Stomach (tissue), 8 donors: ENCODE measurements at regions not wholly inside any gene's neighbourhood (a gene's known extent, or its start where the extent isn't known, plus 50 kb on each side); places are given as distances from the start of the nearest gene placed in this dataset.

ENCODE experiments used
- DNase-seq, 2 donors: peaks; one replicate each; pipeline versions ENCODE4 v3.0.0 to v3.0.0-alpha.2; 2013 to 2019
- H3K27ac ChIP-seq, 5 donors: fragments of 200-600 bp in 4 of 5; sonication (generic) in 4 of 5; one replicate each; pipeline ENCODE4 v1.5.1; 2013 to 2019; ENCODE audit warnings: mild to moderate bottlenecking in 1 of 5, moderate library complexity in 1 of 5
- H3K27me3 ChIP-seq, 3 donors: fragments of 200-600 bp; sonication (generic); one replicate each; pipeline ENCODE4 v1.5.1; 2017 to 2019; ENCODE audit warnings: mixed run types in 1 of 3
- H3K36me3 ChIP-seq, 4 donors: fragments of 200-600 bp; sonication (generic); 1 replicate in 3 of 4; 2 replicates in 1 of 4; pipeline ENCODE4 v1.5.1; 2016 to 2019
- H3K4me1 ChIP-seq, 4 donors: fragments of 200-600 bp; sonication (generic); one replicate each; pipeline ENCODE4 v1.5.1; 2016 to 2019
- H3K4me3 ChIP-seq, 4 donors: fragments of 200-600 bp; sonication (generic) in 3 of 4; one replicate each; pipeline ENCODE4 v1.5.1; 2016 to 2019; ENCODE audit warnings: mild to moderate bottlenecking in 1 of 4
- H3K9me3 ChIP-seq, 4 donors: fragments of 200-600 bp; sonication (generic); one replicate each; pipeline ENCODE4 v1.5.1; 2016 to 2019
- CTCF ChIP-seq, 7 experiments: fragments of 450-650 bp in 4 of 7; fragments of 200-600 bp in 3 of 7; sonication (generic) in 3 of 7; IDR thresholded peaks; one replicate each; pipeline ENCODE4 v1.5.1; 2016 to 2019; ENCODE audit warnings: antibody characterized with exemption in 7 of 7, control low read depth in 2 of 7, mild to moderate bottlenecking in 1 of 7
- EP300 ChIP-seq: sonication (generic); formaldehyde crosslinking; IDR thresholded peaks from one replicate; pipeline ENCODE4 v1.6.1; 2017; ENCODE audit warnings: antibody characterized with exemption
- POLR2A ChIP-seq, 4 donors: fragments of 450-650 bp; IDR thresholded peaks; one replicate each; pipeline ENCODE4 v1.6.1; 2016; ENCODE audit warnings: antibody characterized with exemption in 4 of 4, control low read depth in 2 of 4, mild to moderate bottlenecking in 1 of 4, moderate library complexity in 1 of 4
- POLR2AphosphoS5 ChIP-seq, 3 donors: sonication (generic); formaldehyde crosslinking; IDR thresholded peaks; one replicate each; pipeline ENCODE4 v1.6.1; 2016; ENCODE audit warnings: antibody characterized with exemption in 3 of 3
- WGBS, 5 donors: extraction: QIAGEN DNeasy Blood & Tissue Kit in 3 of 5; methylation state at CpG; one replicate each; pipeline versions ENCODE4 v1.1.5 to v1.1.7; 2013 to 2018; 5-methylcytosine and 5-hydroxymethylcytosine counted together
- intact Hi-C: fragments of 100-400 bp; cut with DNase I; formaldehyde crosslinking; loops from one replicate; pipeline ENCODE4 v1.15.1; 2023; ENCODE audit warnings: low total_unique reads
- donor health status: healthy with polysubstance abuse.
- donor health status: Bipolar disorder and iron deficiency.
- donor health status: healthy.

DNA sequence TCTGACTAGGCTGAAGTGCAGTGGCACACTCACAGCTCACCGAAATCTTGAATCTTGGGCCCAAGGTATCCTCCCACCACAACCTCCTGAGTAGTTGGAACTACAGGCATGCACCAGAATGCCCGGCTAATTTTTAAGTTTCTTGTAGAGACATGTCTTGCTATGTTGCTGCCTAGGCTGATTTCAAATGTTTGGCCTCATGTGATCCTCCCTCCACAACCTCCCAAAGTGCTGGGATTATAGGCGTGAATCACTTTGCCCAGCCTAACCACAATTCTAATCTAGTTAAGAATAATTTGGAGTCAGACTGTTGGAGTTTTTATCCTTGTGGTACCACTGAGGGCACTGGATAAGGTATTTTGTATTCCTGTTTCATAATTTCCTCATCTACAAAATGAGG, 317.5 kb upstream of the AGA start:
- Histone ChIP-seq H3K9me3 (no peaks in the 10 kb centered on the region), H3K27me3 (no peaks in the 10 kb centered on the region), H3K4me3 (no peak overlapping the region), H3K4me1 (no peaks in the 10 kb centered on the region), H3K27ac (no peak overlapping the region), H3K36me3 (no peaks in the 10 kb centered on the region)
- intact Hi-C loops = no loop called here
- DNase-seq = no peak
- 92 to 96% (median 93%) methylated on average over 3 of the region's 3 CpGs for WGBS, 5 donors
- TF ChIP-seq EP300 (no peak), POLR2AphosphoS5 (IDR thresholded peaks at IDR 0.05) (no peak), CTCF (IDR thresholded peaks at IDR 0.05) (no peak), POLR2A (IDR thresholded peaks at IDR 0.05) (no peak)

DNA sequence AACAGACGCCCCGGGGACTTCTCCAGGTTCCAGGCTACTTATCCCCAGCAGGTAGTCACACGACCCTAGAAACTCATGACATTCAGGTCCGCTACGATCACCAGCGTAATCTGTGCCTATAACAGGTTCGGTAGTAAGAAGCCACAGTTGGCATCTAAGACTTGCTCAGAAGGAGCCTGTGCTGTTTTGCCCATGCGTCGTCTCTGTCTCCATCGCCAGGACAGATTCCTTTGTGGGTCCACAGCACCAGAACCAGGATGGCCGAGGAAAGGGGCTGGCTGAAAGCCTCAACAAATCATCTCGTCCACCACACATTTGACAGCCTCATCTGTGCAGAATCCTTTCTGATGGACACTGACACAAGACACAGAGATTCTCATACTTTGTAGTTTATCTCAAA, 319.5 kb upstream of the AGA start:
- intact Hi-C loops = no loop called here
- no peaks in the 10 kb centered on the region for H3K27me3 ChIP-seq
- no peaks in the 10 kb centered on the region for H3K9me3 ChIP-seq
- no peaks in the 10 kb centered on the region for H3K36me3 ChIP-seq
- H3K4me3 ChIP-seq = no peak overlapping the region
- H3K4me1 ChIP-seq = no peaks in the 10 kb centered on the region
- TF ChIP-seq POLR2A (IDR thresholded peaks at IDR 0.05) = no peak
- TF ChIP-seq CTCF (IDR thresholded peaks at IDR 0.05) = no peak
- TF ChIP-seq POLR2AphosphoS5 (IDR thresholded peaks at IDR 0.05) = no peak
- TF ChIP-seq EP300 = no peak
- DNase-seq = no peak
- WGBS, 5 donors = 79 to 91% (median 88%) methylated on average over 12 of the region's 12 CpGs
- no peak overlapping the region for H3K27ac ChIP-seq

DNA sequence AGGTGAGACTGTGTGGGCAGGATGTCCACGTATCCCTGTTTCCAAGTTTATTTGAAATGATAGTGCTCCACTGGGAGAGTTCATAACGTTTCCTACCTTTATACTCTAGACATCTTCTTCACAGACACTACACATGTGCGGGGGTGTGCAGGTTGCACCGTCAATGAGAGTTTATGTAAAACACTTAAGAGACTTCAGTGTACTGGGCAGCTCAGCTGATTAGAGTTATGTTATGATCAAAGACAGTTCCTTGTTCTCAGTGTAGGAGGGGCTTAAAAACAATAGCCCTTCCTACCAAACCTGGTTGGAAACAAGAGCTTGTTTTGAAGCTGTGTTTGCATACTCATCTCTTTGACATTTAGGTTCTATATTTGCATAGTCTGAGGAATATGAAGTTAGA, 326.9 kb upstream of the AGA start:
- H3K27me3 ChIP-seq = no peaks in the 10 kb centered on the region
- 71 to 85% (median 75%) methylated on average over 4 of the region's 4 CpGs for WGBS, 5 donors
- no peaks in the 10 kb centered on the region for H3K4me1 ChIP-seq
- TF ChIP-seq CTCF (IDR thresholded peaks at IDR 0.05) (no peak), POLR2A (IDR thresholded peaks at IDR 0.05) (no peak), EP300 (no peak), POLR2AphosphoS5 (IDR thresholded peaks at IDR 0.05) (no peak)
- DNase-seq = no peak
- intact Hi-C loops = no loop called here
- no peak overlapping the region for H3K27ac ChIP-seq
- H3K4me3 ChIP-seq = no peak overlapping the region
- no peaks in the 10 kb centered on the region for H3K36me3 ChIP-seq
- H3K9me3 ChIP-seq = no peaks in the 10 kb centered on the region

DNA sequence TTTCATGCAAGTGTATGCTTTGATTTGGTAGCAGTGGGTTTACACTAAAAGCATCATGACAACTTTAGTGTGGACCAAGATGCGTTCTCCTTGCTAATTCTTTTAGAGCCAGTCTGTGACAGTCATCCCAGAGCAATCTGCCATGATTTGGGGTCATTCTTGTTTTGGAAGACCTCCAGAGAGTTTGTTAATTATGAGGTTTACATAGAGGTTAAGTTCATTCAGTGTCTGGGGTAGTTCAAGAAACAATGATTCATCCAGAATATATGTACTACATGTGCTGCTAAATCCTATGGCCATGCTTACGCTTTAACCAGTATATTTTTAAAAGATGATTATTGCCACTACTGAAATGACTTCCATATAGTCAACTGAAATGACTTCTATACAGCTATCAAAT, 328.5 kb upstream of the AGA start:
- H3K36me3 ChIP-seq = no peaks in the 10 kb centered on the region
- no peak overlapping the region for H3K4me3 ChIP-seq
- no peak overlapping the region for H3K27ac ChIP-seq
- no peaks in the 10 kb centered on the region for H3K9me3 ChIP-seq
- TF ChIP-seq POLR2A (IDR thresholded peaks at IDR 0.05) = no peak
- TF ChIP-seq POLR2AphosphoS5 (IDR thresholded peaks at IDR 0.05) = no peak
- no peak for TF ChIP-seq EP300
- no peak for TF ChIP-seq CTCF (IDR thresholded peaks at IDR 0.05)
- WGBS, 5 donors = 68 to 82% (median 75%) methylated on average over 2 of the region's 2 CpGs
- no peak for DNase-seq
- no peaks in the 10 kb centered on the region for H3K4me1 ChIP-seq
- H3K27me3 ChIP-seq = no peaks in the 10 kb centered on the region
- intact Hi-C loops = no loop called here

DNA sequence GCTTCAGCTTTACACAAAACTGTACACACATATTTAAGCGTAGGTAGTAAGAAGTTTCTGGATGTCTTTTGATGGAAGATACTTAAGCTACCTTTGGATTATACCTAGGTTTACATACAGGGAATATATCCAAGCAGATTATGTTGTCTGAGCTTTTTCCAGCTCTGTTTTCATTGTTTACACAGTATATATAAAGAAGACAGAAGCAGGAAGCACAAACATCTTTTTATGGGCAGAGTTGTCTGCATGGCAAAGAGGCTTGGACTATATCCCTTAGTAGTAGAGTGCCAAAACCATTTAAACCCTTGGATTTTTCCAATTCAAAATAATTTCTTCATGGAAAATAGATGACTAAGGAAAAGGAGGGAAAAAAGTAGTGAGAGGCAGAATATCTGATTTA, 329.4 kb upstream of the AGA start:
- no peak for DNase-seq
- H3K4me3 ChIP-seq = no peak overlapping the region
- 77 to 92% (median 83%) methylated on average over 1 of the region's 1 CpG for WGBS, 5 donors
- no peaks in the 10 kb centered on the region for H3K27me3 ChIP-seq
- TF ChIP-seq EP300 (no peak), POLR2AphosphoS5 (IDR thresholded peaks at IDR 0.05) (no peak), CTCF (IDR thresholded peaks at IDR 0.05) (no peak), POLR2A (IDR thresholded peaks at IDR 0.05) (no peak)
- no peaks in the 10 kb centered on the region for H3K36me3 ChIP-seq
- no peaks in the 10 kb centered on the region for H3K9me3 ChIP-seq
- no peaks in the 10 kb centered on the region for H3K4me1 ChIP-seq
- intact Hi-C loops = no loop called here
- no peak overlapping the region for H3K27ac ChIP-seq
